ENCODE measurements at regions not wholly inside any gene's neighbourhood (a gene's known extent, or its start where the extent isn't known, plus 50 kb on each side); places are given as distances from the start of the nearest gene placed in this dataset.
A peak's percentile ranks its signal among the peaks of the same experiment; 100 is the strongest.
"Not testable (repeated sequence)": the region's sequence is repeated elsewhere in the genome, so short reads cannot be mapped to it uniquely, and the experiment has no call there.

GRCh38 chr2:121818546-121818945 lies 63.1 kb downstream of the TSN start:
- no peak for DNase-seq

DNA sequence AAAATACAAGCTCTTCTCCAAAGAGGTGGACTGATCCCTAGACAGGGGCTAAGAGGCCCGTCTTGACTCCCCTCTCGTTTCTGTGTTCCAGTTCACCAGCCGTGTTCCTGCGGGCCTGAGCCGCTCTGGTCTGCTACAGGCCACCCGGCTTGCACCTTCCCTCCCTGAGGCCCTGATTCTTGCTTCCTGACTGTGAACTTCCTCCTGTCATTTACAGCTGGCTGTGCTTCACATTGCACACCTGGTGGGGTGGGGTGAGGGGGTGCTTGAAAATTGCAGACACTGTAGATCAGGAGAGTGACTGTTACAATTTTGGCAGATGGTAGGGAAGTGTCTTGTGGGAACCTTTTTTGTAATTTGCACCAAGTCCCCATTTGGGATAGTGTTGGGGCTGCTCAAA lies 64.4 kb downstream of the TSN start:
- DNase-seq, result no peak

DNA sequence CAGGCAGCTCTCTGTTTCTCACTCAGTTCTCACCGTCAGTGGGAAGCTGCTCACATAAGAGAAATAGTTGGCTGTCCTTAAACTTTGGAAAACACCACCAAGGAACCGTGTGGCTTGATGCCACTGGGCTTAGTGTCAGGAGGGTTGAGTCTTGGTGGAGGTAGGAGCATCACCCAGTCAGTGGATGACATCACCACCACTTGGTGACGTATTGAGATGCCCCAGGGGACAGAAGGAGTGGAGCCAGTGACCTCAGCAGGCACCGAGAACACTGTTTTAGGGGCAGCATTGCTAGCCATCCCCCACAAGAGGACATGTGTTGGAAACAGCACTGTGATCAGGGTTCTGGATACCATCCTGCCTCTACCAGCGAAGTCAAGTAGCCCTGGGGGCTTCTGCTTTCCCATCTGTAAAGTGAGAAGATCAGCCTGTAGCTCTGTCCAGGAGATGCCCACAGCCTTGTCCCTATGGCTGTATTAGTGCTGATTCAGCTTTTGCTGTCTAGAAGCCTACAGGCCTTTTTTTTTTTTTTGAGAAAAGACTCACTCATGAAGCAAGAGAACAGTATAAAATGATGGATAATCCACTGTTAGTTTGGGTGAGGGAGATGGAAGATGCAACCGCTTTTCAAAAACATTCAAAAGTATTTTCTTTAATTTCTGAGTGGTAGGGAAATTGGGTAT lies 66.2 kb downstream of the TSN start:
- no peak for DNase-seq

- DNase-seq, result no peak
Measured at GRCh38 chr2:121824264-121824663, 68.8 kb downstream of the TSN start.

DNA sequence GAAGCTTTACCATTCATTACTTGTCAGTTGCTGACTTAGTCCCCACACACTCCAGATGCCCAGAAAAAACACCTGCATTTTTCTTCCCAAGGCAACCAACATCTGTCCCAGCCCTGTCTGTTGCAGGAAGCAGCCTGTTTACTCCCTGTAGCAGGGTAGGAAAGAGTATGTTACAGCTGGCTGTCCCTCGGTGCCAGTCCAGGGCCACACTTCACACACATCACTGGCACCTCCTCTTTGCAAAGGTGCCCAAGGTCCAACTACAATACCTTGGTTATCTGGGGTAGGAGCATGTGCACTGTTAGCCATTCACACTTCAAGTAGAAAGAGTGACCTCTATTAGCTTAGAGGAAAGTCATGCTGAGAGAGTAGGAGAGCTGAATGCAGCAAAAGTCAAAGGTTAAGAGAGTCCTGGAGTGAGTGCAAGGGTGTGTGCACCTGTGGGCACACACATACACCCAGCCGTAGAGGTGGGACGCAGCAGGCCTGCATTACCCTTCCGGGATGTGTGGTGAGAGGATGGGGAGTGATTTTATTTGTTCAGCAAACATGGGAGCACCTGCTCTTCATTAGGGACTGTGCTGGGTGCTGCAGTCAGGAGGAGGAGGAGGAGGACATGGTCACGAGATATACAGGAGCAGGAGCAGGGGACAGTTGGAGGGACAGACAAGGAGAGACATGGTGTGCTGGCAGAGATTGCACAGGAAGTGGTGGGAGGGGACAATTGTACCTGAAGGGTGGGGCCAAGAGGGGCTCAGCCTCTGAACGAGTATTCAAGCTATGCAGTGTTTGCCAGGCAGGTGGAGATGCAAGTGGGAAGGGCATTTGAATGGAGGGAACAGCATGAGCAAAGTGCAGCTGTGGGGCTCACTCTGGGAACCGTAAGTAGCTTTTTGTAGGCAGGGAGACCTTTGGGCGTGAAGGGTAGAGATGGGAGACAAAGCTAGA lies 69.8 kb downstream of the TSN start:
- DNase-seq, result no peak

DNA sequence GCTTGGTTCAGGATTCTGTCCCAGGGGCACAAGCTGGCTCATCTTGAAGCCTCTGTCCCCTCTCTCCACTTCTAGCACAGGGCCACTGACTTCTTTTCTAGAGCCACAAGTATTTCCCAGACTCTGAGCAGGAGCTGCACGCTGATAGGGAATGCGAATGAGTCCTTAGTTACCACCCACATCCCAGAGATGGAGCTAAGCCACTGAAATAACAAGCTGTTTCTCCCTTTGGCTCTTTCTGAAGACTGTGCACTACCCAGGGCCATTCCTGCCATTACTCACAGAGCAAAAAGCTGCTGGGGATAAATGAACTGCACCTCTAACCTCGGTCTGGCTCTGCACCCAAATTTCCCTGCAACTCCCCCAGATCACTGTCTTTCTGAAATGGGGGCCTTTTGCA lies 70.6 kb downstream of the TSN start:
- no peak for DNase-seq

DNA sequence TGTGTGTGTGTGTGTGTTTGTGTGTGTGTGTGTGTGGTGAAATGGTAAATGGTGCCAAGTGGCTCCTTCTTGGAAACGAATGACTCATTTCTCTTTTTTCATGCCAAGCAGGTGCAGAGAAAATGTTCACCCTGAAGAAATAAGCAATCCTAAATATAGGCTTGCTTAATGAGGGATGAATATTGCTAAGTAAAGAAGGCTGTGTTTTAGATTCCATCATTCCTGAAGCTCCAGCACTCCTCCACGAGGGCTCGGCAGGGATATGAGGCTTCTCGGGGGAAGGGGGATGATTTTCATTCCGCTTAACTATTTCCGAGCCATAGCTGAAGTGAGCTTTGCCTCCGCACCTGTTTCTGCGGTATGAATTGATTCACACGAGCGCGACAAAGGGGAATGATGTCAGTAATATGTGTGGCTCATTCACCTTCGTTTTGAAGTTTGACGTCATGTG lies 72.9 kb downstream of the TSN start:
- DNase-seq, result peak; percentile 50

GRCh38 chr2:121830809-121831208 lies 75.4 kb downstream of the TSN start:
- no peak for DNase-seq

- no peak for DNase-seq
Measured at GRCh38 chr2:121831841-121832240, 76.4 kb downstream of the TSN start.

DNA sequence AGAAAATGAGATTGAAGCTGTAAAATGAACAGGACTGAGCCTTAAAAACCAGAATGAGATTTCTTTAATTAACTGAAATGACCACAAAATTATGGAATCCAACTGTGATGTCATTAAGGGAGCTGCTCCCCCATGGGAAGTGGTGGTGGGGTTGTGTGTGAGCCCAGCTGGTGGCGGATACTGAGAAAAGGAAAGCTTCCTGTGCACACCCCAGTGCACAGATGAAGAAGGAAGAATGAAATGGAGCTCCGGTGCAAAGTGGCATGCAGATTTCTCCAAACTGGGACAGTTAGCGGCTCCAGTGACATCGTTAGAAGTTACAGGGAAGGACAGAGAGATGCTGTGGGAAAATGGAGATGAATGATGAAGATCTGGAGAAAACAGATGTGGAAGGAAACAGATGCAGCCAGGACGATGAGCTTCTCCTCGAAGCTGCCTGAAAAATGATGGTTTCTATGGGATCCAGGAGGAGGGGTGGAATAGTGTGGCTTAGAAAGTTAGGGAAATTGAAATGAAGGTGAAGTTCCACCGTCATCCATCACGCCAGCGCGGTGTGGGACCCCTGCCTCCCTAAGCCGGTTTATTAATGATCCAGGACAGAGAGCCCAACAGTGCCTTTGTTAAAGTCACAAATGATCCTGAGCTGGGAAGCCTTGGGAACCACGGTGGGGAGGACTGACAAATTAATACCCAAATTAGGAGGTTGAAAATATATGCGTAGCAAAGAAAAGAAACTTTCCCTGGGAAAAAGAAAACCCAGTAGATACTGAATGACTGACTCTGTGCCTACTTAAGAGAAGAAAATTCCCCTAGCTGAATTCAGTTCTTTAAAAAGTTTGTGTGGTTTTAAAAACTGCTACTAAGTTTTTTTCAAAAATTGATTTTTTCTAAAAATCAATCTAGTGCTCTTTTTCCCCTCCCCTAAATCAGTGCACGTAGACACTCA lies 77.2 kb downstream of the TSN start:
- DNase-seq, result no peak

- DNase-seq, result no peak
Measured at GRCh38 chr2:121833358-121833723, 77.9 kb downstream of the TSN start.

- no peak for DNase-seq
Measured at GRCh38 chr2:121836611-121837010, 81.2 kb downstream of the TSN start.

- no peak for DNase-seq
Measured at GRCh38 chr2:121837591-121837990, 82.1 kb downstream of the TSN start.

- no peak for DNase-seq
Measured at GRCh38 chr2:121838551-121838950, 83.1 kb downstream of the TSN start.

GRCh38 chr2:121839584-121839983 lies 84.1 kb downstream of the TSN start:
- DNase-seq, result no peak

DNA sequence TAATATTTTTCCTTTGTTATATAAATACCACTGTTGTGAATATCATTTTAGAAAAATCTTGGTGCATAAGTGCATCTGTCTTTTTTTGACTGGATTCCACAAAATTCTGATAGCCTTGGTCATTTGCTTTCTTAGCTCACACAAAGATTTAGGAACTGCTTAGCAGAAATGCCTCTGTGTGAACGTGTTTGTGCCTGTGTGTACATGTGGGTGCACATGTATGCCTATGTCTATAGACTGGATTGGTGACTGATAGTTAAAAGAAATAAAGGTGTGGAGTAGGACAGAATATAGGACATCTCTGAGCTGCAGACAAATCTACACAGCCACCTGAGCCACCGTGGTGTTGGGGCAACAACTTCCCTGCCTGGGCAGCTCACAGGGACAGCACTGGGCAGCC lies 93.8 kb downstream of the TSN start:
- no peak for DNase-seq

DNA sequence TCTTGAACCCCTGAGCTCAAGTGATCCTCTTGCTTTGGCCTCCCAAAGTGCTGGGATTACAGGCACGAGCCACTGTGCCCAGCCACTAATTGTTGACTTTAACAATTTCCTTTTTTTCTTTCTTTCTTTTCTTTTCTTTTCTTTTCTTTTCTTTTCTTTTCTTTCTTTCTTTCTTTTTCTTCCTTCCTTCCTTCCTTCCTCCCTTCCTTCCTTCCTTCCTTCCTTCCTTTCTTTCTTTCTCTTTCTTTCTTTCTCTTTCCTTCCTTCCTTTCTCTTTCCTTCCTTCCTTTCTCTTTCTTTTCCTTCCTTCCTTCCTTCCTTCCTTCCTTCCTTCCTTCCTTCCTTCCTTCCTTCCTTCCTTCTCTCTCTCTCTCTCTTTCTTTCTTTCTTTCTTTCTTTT lies 97.7 kb downstream of the TSN start:
- DNase-seq, result not testable (repeated sequence)

GRCh38 chr2:121855510-121855909 lies 100.1 kb downstream of the TSN start:
- no peak for DNase-seq

DNA sequence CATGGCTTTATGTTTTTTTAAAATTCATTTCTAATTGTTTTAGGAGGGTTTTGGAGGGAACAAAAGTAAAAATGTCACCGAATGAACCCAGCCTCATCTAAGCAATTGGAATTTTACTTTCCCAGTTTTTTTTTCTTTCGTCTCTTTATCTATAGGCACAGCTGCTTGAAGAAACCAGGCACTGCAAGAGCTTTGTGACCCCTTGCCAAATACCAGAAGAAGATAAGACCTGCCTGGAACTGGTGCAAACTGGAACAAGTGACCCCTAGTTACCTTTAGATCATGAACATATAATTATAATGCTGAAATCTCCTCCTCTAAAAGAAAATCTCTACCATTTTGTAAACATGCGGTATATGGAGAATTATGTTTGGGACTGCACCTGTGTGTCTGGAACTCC lies 100.9 kb downstream of the TSN start:
- DNase-seq, result no peak

GRCh38 chr2:121858369-121858768 lies 102.9 kb downstream of the TSN start:
- no peak for DNase-seq

DNA sequence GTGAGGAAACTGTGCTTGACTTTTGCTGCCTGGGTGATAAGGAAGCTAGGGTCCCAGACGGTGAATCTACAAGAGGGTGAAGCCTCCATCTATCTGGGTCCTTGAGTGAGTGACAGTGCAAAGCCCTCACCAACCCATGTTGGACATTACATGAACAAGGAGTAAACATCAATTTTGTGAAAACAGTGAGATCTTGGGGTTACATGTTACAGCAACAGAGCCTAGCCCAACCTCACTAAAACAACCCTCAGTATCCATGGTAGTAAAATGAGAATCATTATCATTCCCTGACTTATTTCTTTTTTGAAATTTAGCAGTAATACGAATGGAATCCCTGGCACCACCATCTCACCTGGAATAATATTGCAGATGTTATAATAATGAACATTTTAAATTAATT lies 103.4 kb downstream of the TSN start:
- DNase-seq, result no peak

GRCh38 chr2:121860033-121860757 lies 104.7 kb downstream of the TSN start:
- no peak for DNase-seq
